ENCODE measurements at regions not wholly inside any gene's neighbourhood (a gene's known extent, or its start where the extent isn't known, plus 50 kb on each side); places are given as distances from the start of the nearest gene placed in this dataset.
A peak's percentile ranks its signal among the peaks of the same experiment; 100 is the strongest.
"Not testable (repeated sequence)": the region's sequence is repeated elsewhere in the genome, so short reads cannot be mapped to it uniquely, and the experiment has no call there.

GRCh38 chr3:153221748-153222162 lies 59.7 kb downstream of the RAP2B start:
- Histone ChIP-seq H3K9me3 (replicated peaks in 1 of 2; ENCODE audit: control insufficient read depth in 2 of 2, insufficient read depth in 1 of 2, low read depth in 1 of 2, low read length in 2 of 2) (no peaks in the 10 kb centered on the region), H3K23ac (ENCODE audit: low read depth, low read length, poor library complexity) (no peak overlapping the region), H3K14ac (ENCODE audit: low read length) (no peak overlapping the region), H4K8ac (ENCODE audit: low read depth, low read length) (no peak overlapping the region), H2BK5ac (ENCODE audit: low read length) (no peak overlapping the region), H3K4me3 (ENCODE audit: low read length in 2 of 2) (no peak overlapping the region), H2BK15ac (ENCODE audit: low read length) (no peak overlapping the region), H3K27ac (replicated peaks; ENCODE audit: low read length) (no peak overlapping the region), H2BK12ac (ENCODE audit: low read length) (no peak overlapping the region), H3K79me1 (ENCODE audit: low read depth, low read length) (no peaks in the 10 kb centered on the region), H3K4me1 (ENCODE audit: control insufficient read depth in 2 of 2, insufficient read depth in 1 of 2, low read depth in 1 of 2, low read length in 2 of 2) (peaks cover 0 to 2% of the 10 kb centered on the region in 2 donors), H2BK120ac (ENCODE audit: low read depth, low read length) (no peak overlapping the region), H3K27me3 (ENCODE audit: control insufficient read depth in 3 of 3, insufficient read depth in 3 of 3, low read depth in 1 of 3, low read length in 3 of 3) (no peaks in the 10 kb centered on the region), H2AFZ (ENCODE audit: low read length) (peak overlapping the region; percentile 92), H2AK5ac (ENCODE audit: low read depth, low read length) (no peak overlapping the region), H3K4ac (ENCODE audit: low read length) (no peak overlapping the region), H3K4me2 (ENCODE audit: insufficient read depth, low read length, poor library complexity, severe bottlenecking) (no peak overlapping the region), H4K91ac (ENCODE audit: low read depth, low read length, poor library complexity) (no peak overlapping the region), H3K18ac (ENCODE audit: low read length) (no peak overlapping the region), H3K36me3 (replicated peaks in 1 of 2; ENCODE audit: control insufficient read depth in 2 of 2, insufficient read depth in 2 of 2, low read length in 2 of 2) (no peaks in the 10 kb centered on the region), H3K9ac (ENCODE audit: low read depth, low read length, poor library complexity) (no peak overlapping the region)
- DNase-seq (ENCODE audit: low spot score): no peak
- WGBS, 2 donors (ENCODE audit: extremely low coverage in 2 of 2, insufficient read length in 2 of 2, insufficient replicate concordance in 1 of 2): no CpG with 5 or more reads among the region's 9 CpGs

- not testable (repeated sequence) for H3K4me3 ChIP-seq (ENCODE audit: low read length in 2 of 2); H3K79me1 ChIP-seq (ENCODE audit: low read depth, low read length); H2BK5ac ChIP-seq (ENCODE audit: low read length); DNase-seq (ENCODE audit: low spot score); H3K9me3 ChIP-seq (replicated peaks in 1 of 2; ENCODE audit: control insufficient read depth in 2 of 2, insufficient read depth in 1 of 2, low read depth in 1 of 2, low read length in 2 of 2); H3K18ac ChIP-seq (ENCODE audit: low read length); H3K9ac ChIP-seq (ENCODE audit: low read depth, low read length, poor library complexity); H2BK15ac ChIP-seq (ENCODE audit: low read length); H3K4me2 ChIP-seq (ENCODE audit: insufficient read depth, low read length, poor library complexity, severe bottlenecking); H3K4me1 ChIP-seq (ENCODE audit: control insufficient read depth in 2 of 2, insufficient read depth in 1 of 2, low read depth in 1 of 2, low read length in 2 of 2); H3K23ac ChIP-seq (ENCODE audit: low read depth, low read length, poor library complexity); H2AFZ ChIP-seq (ENCODE audit: low read length); H2BK12ac ChIP-seq (ENCODE audit: low read length); H3K27ac ChIP-seq (replicated peaks; ENCODE audit: low read length); H3K14ac ChIP-seq (ENCODE audit: low read length); H2AK5ac ChIP-seq (ENCODE audit: low read depth, low read length); H4K8ac ChIP-seq (ENCODE audit: low read depth, low read length); H2BK120ac ChIP-seq (ENCODE audit: low read depth, low read length); H3K4ac ChIP-seq (ENCODE audit: low read length); H4K91ac ChIP-seq (ENCODE audit: low read depth, low read length, poor library complexity); H3K27me3 ChIP-seq (ENCODE audit: control insufficient read depth in 3 of 3, insufficient read depth in 3 of 3, low read depth in 1 of 3, low read length in 3 of 3); H3K36me3 ChIP-seq (replicated peaks in 1 of 2; ENCODE audit: control insufficient read depth in 2 of 2, insufficient read depth in 2 of 2, low read length in 2 of 2)
- no CpG with 5 or more reads among the region's 5 CpGs for WGBS, 2 donors (ENCODE audit: extremely low coverage in 2 of 2, insufficient read length in 2 of 2, insufficient replicate concordance in 1 of 2)
Observed at GRCh38 chr3:153226877-153227276, 64.9 kb downstream of the RAP2B start.

- H3K4me2 ChIP-seq (ENCODE audit: insufficient read depth, low read length, poor library complexity, severe bottlenecking); DNase-seq (ENCODE audit: low spot score); H2BK5ac ChIP-seq (ENCODE audit: low read length); H2BK15ac ChIP-seq (ENCODE audit: low read length); H3K9ac ChIP-seq (ENCODE audit: low read depth, low read length, poor library complexity); H3K23ac ChIP-seq (ENCODE audit: low read depth, low read length, poor library complexity); H3K14ac ChIP-seq (ENCODE audit: low read length); H3K79me1 ChIP-seq (ENCODE audit: low read depth, low read length); H4K91ac ChIP-seq (ENCODE audit: low read depth, low read length, poor library complexity); H2AFZ ChIP-seq (ENCODE audit: low read length); H2AK5ac ChIP-seq (ENCODE audit: low read depth, low read length); H3K4me3 ChIP-seq (ENCODE audit: low read length in 2 of 2); H3K36me3 ChIP-seq (replicated peaks in 1 of 2; ENCODE audit: control insufficient read depth in 2 of 2, insufficient read depth in 2 of 2, low read length in 2 of 2); H4K8ac ChIP-seq (ENCODE audit: low read depth, low read length); H3K18ac ChIP-seq (ENCODE audit: low read length); H3K9me3 ChIP-seq (replicated peaks in 1 of 2; ENCODE audit: control insufficient read depth in 2 of 2, insufficient read depth in 1 of 2, low read depth in 1 of 2, low read length in 2 of 2); H3K27me3 ChIP-seq (ENCODE audit: control insufficient read depth in 3 of 3, insufficient read depth in 3 of 3, low read depth in 1 of 3, low read length in 3 of 3); H3K27ac ChIP-seq (replicated peaks; ENCODE audit: low read length); H3K4me1 ChIP-seq (ENCODE audit: control insufficient read depth in 2 of 2, insufficient read depth in 1 of 2, low read depth in 1 of 2, low read length in 2 of 2); H2BK12ac ChIP-seq (ENCODE audit: low read length); H3K4ac ChIP-seq (ENCODE audit: low read length); H2BK120ac ChIP-seq (ENCODE audit: low read depth, low read length): not testable (repeated sequence)
- no CpG with 5 or more reads among the region's 8 CpGs for WGBS, 2 donors (ENCODE audit: extremely low coverage in 2 of 2, insufficient read length in 2 of 2, insufficient replicate concordance in 1 of 2)
Observed at GRCh38 chr3:153230427-153230826, 68.4 kb downstream of the RAP2B start.

GRCh38 chr3:153231245-153231644 lies 69.2 kb downstream of the RAP2B start:
- H2AFZ ChIP-seq (ENCODE audit: low read length); H3K9me3 ChIP-seq (replicated peaks in 1 of 2; ENCODE audit: control insufficient read depth in 2 of 2, insufficient read depth in 1 of 2, low read depth in 1 of 2, low read length in 2 of 2); H3K27me3 ChIP-seq (ENCODE audit: control insufficient read depth in 3 of 3, insufficient read depth in 3 of 3, low read depth in 1 of 3, low read length in 3 of 3); H2BK12ac ChIP-seq (ENCODE audit: low read length); H3K27ac ChIP-seq (replicated peaks; ENCODE audit: low read length); H2BK5ac ChIP-seq (ENCODE audit: low read length); H3K9ac ChIP-seq (ENCODE audit: low read depth, low read length, poor library complexity); H3K4ac ChIP-seq (ENCODE audit: low read length); H2BK120ac ChIP-seq (ENCODE audit: low read depth, low read length); H4K8ac ChIP-seq (ENCODE audit: low read depth, low read length); H2AK5ac ChIP-seq (ENCODE audit: low read depth, low read length); H3K4me1 ChIP-seq (ENCODE audit: control insufficient read depth in 2 of 2, insufficient read depth in 1 of 2, low read depth in 1 of 2, low read length in 2 of 2); H3K14ac ChIP-seq (ENCODE audit: low read length); H3K36me3 ChIP-seq (replicated peaks in 1 of 2; ENCODE audit: control insufficient read depth in 2 of 2, insufficient read depth in 2 of 2, low read length in 2 of 2); H3K23ac ChIP-seq (ENCODE audit: low read depth, low read length, poor library complexity); H3K4me2 ChIP-seq (ENCODE audit: insufficient read depth, low read length, poor library complexity, severe bottlenecking); H3K18ac ChIP-seq (ENCODE audit: low read length); H3K79me1 ChIP-seq (ENCODE audit: low read depth, low read length); DNase-seq (ENCODE audit: low spot score); H4K91ac ChIP-seq (ENCODE audit: low read depth, low read length, poor library complexity); H2BK15ac ChIP-seq (ENCODE audit: low read length); H3K4me3 ChIP-seq (ENCODE audit: low read length in 2 of 2): not testable (repeated sequence)
- no CpG with 5 or more reads among the region's 3 CpGs for WGBS, 2 donors (ENCODE audit: extremely low coverage in 2 of 2, insufficient read length in 2 of 2, insufficient replicate concordance in 1 of 2)
